Activated CD4-positive, alpha-beta T cell treated with anti-CD3 and anti-CD28 coated beads, Interleukin-2, amount 50 U/mL, for 16 hours (primary cell): ENCODE measurements at regions not wholly inside any gene's neighbourhood (a gene's known extent, or its start where the extent isn't known, plus 50 kb on each side); places are given as distances from the start of the nearest gene placed in this dataset.
"Not testable (repeated sequence)": the region's sequence is repeated elsewhere in the genome, so short reads cannot be mapped to it uniquely, and the experiment has no call there.

Experiments
- DNase-seq: peaks from one replicate; pipeline ENCODE4 v3.0.0-alpha.2; 2020

DNA sequence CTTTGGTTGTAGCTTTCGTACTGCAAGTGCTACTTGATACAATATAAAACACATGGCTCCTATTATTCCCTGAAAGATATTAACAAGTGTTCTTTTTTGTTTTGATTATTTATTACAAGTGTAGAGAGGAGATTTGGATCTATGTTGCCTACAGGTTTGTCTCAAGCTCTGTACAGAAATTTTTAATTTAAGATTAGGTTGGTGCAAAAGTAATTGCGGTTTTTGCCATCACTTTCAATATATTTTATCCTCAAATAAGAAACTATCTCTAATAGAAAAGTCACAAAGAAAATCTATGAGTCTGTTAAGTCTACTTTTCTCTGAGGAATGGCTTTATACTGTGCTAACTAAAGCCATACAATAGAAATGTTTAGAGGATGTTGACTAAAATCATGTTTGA lies 1086.1 kb downstream of the GRM8 start:
- no peak for DNase-seq

DNA sequence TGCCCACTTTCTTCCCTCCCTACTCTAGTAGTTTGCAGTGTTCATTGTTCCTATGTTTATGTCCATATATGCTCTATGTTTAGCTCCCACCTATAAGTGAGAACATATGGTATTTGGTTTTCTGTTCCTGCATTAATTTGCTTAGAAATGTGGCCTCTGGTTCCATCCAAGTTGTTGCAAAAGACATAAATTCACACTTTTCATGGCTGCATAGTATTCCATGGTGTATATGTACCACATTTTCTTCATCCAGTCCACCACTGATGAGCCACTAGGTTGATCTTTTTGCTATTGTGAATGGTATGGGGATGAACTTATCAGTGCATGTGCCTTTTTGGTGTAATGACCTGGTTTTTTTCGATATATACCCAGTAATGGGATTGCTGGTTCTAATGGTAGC lies 1089.1 kb downstream of the GRM8 start:
- DNase-seq = no peak

DNA sequence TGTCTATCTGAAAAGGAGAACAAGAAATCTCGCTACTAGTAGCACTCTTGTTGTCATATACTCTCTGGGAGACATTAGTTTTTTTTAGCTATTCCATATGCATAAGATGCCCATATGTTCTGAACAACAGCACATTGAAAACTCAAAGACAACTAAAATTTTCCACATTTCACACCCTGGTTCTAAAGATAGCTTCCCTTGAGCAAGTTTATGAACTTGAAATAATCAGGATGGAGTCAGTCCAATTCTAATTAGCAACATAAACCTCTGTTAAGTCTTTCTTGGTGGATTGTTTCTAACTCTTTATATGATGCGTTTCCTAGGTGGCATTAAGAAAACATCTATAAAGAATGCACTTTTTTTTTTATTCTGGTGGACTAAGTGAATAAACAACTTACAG lies 1095.3 kb downstream of the GRM8 start:
- no peak for DNase-seq

DNA sequence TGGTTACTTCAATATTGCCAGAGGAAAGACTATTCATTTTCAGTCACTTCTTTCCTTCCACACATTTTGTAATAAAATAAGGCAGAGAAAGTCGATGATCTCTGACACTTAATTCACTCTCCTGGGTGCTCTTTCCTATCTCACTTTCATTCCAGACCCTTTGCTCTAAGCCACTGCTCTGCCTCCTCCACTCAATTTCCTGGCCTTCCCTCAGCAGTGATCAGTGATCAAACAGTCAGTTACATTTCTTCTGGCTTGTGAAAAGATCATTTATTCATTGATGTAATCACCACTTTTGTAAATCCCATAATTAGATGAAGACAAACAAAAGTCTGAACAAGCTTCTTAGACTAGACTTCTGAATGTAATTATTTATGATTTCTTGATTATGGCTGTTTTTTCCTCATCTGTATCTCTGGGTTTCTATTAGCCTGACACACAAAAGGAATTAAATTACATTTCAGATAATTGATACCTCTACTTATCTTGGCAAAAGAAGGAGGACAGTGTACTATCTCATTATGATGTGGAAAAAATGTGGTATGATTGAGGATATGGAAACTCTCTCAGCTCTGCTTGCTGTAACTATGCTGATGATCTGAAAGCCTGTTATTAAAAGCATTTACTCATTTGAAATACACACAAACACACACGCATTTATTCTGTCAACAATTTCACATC lies 1102.3 kb downstream of the GRM8 start:
- DNase-seq = no peak

DNA sequence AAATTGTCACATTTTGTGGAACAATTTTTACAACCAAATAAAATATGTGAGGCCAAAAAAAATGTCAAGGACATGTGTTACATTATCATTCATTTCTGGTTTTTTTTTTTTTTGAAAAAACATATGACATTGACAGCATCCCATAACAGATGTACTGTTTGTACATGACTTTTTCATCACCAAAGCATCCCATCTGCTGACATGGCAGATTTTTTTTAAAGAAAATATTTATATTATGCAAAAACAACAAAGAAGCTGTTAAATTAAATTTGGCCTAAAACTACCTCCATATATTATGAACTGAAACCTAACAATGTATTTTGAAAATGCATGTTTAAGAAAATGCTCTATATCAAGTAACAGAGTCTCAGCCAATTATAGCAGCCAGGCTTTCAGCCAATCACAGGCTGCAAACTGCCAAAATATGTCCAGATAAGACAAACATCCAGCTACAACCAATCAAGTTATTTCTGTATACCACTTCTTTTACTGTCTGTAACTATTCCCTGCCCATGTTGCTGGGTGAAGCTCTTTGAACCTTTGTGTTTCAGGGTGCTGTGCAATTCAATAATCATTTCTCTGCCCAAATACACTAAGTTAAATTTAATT lies 1111.8 kb downstream of the GRM8 start:
- DNase-seq = no peak

DNA sequence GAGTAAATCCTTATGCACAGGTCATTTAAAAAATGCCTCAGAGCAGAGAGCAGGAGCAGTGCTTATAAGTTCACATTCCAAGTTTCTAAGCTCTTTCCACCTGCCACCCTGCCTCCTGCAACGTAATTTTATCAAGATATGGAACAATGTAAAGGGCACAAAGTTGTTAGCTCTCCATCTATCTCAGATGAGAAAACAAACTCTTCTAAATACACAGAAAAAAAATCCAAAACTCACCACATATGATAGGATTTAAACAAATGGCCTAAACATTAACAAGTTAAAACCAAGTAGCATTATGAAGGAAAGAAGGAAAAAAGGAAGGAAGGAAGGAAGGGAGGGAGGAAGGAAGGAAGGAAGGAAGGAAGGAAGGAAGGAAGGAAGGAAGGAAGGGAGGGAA lies 1132.8 kb downstream of the GRM8 start:
- no peak for DNase-seq

DNA sequence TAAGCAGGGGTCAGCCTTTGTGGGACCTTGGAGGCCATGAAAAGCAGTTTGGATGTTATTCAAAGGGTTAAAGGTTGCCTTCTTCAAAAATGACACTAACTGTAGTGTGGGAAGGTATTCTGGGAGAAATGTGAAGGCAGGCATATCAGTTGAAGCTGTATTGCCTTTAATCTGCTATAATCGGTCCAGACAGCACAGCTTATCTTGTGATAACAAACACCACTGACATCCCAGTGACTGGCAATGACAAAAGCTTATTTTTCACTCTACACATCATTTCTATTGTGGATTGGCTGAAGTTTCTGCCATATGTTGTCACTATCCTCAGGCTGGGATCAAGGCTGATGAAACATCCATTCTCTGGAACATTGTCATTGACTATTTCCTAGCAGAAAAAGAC lies 1149.2 kb downstream of the GRM8 start:
- no peak for DNase-seq

DNA sequence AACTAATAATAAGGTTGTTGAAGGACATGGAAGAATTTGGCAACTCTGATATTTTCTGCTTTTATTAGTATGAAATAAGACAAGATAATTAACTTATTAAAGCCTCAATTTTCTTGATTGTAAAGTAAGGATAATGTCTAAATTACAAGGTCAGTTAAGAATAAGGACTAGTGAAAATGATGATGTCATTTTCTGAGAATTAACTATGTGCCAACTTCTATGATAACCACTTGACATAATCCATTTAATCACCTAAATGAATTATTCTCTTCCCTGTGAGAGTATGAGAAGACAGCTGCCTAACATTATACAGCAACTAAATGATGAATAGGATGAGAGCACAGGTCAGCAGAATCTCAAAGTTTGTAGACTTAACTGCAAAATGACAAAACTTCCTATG lies 1153.4 kb upstream of the POT1 start:
- no peak for DNase-seq

DNA sequence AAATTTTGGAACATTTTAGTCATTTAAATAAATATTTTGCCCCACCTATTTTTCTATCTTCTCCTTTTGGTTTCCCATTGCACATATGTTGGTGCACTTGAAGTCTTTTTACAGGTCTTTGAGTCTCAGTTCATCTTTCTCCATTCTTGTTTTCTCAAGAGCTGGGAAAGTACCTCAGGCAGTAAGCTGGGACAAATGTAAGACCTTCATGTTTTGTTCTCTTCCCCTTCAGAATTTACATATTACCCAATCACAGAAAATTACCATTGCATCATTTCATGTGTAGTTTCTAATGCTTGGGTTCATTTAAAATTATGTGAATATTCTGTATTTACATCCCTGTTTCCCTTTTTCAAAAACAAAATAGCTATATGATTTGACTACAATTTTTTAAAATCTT lies 1150.0 kb upstream of the POT1 start:
- no peak for DNase-seq

DNA sequence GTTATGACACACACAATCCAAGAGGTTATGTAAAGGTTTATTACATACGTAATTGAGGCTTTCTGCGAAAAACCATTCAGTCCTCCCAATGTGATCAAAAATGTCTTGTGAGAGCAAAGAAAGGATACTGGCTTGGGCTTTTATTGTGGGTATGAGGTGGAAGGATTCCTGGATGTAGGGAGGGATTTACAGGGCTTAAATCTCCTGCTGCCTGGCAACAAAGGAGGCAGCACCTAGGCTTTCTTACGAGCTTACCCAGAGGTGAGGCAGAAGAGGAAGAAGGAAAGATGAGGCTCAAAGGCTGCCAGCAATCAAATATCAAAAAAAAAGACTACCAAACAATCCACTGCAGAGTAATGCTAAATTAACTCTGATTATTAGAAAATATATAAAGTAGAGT lies 1149.5 kb upstream of the POT1 start:
- no peak for DNase-seq

DNA sequence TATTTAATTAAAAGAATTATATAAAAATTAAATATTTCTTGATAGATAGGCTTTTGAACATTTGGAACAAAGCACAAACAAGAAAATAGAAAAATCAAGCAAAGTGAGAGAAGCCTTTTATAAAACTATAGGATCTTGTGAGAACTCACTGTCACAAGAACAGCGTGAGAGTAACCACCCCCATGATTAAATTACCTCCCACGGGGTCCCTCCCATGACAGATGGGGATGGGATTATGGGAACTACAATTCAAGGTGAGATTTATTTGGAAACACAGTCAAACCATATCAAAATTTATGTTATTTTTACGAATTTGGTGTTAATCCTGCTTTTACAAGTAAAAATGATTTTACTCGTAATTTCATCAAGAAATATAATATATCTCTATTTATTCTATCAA lies 1136.1 kb upstream of the POT1 start:
- DNase-seq = no peak

DNA sequence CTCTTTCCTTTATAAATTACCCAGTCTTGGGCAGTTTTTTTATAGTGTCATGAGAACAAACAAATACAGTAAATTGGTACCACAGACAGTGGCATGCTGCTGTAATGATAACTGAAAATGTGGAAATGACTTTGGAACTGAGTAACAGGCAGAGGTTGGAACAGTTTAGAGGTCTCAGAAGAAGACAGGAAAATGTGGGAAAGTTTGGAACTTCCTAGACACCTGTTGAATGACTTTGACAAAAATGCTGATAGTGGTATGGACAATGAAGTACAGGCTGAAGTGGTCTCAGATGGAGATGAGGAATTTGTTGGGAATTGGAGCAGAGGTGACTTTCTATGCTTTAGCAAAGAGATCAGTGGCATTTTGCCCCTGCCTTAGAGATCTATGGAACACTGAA lies 1128.4 kb upstream of the POT1 start:
- DNase-seq = no peak

DNA sequence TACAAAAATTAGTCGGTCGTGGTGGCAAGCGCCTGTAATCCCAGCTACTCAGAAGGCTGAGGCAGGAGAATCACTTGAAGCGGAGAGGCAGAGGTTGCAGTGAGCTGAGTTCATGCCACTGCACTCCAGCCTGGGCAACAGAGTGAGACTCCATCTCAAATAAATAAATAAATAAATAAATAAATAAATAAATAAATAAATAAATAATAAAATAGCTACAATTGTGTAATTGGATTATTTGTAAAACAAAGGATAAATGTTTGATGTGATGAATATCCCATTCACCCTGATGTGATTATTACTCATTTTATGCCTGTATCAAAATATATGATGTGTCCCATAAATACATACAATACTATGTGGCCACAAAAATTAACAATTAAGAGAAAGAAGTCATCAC lies 1127.0 kb upstream of the POT1 start:
- not testable (repeated sequence) for DNase-seq

DNA sequence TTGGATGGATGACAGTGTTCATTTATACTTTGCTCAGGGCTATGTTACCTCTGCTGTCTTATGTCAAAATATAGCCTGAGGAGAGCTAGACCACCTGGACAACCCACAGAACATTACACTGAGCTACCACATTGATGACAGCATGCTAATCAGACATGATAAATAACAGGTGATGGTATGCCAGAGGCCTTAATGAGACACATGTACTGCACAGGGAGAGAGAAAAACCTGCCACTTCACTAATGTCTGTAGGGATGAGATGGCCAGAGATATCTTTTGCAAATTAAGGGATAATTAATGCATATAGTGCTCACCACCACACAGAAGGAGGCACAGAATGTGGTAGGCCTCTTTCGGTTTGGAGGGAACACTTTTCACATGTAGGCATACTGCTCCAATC lies 1122.6 kb upstream of the POT1 start:
- DNase-seq = no peak

DNA sequence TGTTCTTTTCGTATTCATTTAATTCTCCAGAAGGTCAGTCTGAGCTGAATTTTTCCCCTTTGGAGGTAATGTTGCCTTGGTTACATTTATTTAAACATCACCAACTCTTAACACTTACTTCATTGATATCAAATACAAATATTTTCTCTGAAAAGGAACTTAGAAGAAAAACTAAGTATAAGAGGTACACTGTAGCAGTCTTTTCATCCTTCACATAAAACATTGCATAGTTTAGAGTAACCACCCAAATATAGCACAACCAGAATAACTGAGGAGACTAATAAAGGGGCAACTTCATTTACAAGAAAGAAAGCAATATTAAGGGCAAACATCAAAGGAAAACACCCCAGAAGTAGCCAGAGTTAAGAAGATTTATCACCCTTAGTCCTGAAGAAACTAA lies 1115.0 kb upstream of the POT1 start:
- DNase-seq = no peak

DNA sequence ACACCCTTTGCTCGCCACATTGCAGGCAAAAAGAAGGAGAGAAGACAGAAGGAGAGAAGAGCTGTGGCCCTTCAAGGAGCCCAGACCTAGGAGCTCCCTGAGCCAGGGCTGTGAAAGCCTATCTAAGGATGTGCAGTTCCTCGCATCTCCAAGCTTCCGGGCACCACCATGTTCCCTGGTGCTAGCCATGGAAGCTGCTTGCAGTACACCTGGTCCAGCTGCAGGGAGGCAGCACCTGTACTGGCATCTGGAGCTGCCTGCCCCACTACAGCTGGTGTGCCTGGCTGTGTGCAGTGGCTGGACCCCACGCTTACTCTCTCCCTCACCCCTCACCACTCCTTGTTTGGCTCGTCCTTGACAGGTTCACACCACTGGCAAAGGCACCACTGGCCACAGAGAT lies 1111.8 kb upstream of the POT1 start:
- DNase-seq = no peak

DNA sequence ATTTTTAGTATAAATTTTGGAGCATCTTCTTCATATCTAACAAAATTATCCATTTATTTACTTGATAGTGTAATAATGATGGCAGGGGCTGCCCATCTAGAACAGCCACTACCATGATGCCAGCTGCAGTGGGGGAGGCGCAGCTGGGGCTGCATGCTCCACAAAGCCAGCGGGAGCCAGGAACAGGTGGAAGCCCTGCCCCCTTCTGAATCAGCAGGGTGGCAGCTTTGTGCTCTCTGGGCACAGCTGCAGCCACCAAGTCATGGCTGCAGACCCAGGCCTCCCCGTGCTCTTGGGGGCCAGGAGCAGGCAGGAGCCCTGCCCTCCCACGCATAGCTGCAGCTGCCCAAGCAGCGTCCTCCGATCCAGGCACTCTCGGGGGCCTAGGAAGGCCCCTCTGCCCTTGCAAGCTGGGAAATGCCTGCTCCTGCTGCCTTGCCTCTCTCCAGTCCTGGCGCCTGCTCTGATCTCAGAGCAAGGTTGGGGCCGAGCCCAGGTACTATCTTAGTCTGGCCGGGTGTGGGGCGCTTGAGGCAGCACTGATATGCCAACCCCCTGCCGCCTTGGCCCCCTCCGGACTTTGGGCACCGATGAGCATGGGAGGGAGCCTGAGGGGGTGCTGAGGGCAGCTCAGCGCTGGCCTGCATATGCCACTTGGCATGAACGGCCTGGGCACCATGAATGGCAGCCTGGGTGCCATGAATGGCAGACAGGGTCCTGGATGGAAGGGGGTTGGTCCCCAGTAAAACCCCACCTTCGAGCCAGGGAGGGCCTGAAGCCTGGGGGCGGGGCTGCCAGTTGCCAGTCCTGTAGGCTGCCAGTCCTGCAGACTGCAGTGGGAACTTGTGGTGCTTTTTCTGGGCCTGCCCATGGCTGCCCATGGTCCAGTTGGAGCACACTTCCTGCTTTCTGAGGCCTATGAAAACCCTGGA lies 1110.8 kb upstream of the POT1 start:
- no peak for DNase-seq

DNA sequence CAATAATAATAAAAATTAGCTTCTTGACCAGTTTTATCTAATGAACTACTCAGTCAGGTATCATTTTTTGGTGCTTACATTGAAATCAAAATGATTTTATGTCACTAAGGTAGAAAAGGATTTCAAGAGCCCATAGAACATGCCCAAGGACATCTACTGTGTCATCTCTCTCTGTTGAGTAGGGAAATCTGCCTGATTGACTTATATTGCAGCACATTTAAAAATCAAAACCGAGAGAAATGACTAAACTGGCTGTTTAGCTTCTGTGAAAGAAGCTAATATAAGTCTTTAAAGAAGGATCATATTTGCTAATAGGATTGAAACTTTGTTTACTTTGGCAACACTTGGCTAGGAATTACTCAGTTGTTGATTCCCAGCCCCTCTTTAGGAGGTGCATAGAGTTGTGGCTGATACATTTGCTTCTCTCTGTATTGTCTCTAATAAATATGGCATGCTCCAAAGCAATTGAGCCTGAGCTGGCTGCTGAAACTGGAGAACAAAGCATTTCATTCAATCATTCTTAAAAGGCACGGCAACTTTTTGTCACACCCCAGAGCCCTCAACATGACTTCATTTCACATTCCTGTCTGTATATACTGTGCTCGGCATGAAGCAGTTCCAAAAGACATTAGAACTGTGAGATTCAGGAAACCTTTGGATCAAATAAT lies 1096.9 kb upstream of the POT1 start:
- DNase-seq = no peak

DNA sequence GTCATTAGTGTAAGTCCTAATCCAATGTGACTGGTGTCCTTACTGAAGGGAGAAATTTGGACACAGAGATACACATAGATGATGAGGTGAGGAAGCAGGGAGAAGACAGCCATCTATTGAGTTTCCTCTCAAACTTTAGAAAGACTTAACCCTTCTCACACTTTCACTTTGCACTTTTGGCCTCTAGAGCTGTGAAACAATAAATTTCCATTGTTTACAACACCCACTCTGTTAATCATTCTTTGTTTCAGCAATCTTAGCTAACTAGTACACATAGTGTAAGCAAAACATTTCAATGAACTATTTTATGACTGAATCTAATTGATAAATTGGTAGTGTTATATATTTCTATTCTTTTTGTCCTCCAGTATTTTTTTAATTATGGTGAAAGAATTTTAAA lies 1092.8 kb upstream of the POT1 start:
- no peak for DNase-seq

DNA sequence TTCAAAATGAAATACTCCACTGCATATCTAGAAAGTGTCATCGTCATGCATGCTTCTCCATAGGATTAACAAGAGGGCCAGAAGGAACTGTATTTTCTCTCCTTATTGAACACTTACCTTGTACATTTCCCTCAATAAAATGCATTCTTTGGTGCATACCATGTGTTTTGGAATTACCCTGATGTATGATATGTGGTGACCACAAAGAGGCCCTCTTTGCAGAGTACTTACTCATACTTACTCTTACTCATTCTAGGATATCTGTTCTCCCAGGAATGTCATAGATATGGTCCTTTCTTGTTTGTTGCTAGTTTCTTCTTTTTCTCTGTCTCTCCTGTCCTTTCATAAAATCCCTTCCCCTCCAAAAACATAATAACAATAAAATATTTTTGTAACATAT lies 1087.1 kb upstream of the POT1 start:
- DNase-seq = no peak

DNA sequence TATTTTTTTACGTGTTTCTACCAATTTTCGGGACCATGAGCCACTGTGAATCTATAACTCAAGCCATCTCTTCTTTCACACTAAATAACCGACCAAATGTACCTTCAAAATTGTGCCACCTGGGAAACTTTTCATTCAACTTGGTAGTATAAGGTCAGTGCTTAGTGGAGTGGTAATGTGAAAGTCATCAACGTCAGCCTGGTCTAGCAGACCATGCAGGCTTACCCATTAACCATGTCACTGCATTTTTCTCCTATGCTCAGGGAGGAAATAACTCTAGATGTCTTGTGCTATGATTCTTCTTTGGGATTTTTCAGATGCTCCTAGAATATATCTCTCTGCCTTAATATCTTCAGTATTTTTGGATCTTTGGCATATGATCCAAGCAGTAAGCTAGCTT lies 1075.4 kb upstream of the POT1 start:
- no peak for DNase-seq

DNA sequence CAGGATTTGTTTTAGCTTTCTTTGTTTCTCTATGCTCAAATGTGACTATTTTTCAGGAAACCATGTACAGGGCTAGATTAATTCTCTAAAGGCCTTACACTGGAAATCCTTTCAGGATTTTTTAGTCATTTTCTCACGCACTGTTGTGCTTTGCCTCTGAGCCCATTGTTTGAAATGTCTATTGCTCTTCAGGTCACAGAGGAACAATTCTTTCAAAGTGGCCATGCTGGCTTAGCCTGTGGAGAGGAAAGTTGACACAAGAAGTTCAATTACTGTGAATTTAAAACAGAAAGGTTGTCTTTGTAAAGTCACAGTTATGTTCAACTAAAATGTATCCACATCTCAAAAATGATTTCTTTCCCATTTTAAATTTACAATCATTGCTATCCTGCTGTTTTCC lies 1071.7 kb upstream of the POT1 start:
- no peak for DNase-seq

DNA sequence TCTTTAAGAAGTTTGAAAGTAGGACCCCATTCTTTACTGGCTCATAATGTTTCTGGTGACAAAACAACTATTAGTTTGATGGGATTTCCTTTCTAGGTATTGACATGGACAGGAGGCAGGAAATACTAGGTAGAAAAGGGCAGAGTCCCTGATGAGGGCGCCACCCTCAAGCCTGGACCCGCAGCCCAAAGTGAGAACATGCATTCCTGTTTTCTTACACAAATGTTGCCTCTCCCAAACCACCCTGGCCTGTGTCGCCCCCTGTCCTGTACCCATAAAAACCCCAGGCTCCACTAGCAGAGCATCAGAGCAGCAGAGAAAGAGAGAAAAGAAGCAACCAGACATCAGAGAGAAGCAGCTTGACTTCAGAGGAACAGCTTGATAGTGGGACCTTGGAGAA lies 1055.2 kb upstream of the POT1 start:
- no peak for DNase-seq

DNA sequence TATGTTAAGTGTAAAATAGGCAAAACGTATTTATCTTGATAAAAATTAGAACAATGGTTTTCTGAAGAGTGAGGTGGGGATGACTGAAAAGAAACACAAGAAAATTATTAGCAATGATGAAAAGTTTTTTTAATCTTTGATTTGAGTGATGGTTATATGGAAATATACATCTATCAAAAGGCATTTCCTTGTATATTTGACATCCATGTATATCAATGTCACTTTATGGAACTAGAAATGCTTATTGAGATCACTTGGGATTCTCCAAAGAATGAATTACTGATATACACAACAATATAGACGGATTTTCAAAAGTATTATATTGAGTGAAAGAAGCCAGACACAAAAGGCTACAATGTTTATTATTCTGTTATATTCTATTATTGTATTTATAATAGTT lies 1042.0 kb upstream of the POT1 start:
- DNase-seq = no peak
